Neural cell (in vitro differentiated cells): ENCODE measurements at regions not wholly inside any gene's neighbourhood (a gene's known extent, or its start where the extent isn't known, plus 50 kb on each side); places are given as distances from the start of the nearest gene placed in this dataset.
A peak's percentile ranks its signal among the peaks of the same experiment; 100 is the strongest.

Experiments
- H2AFZ ChIP-seq: fragments of 200-600, 300-800 bp; sonication (generic), shearing (Covaris generic); 2 replicates; pipeline ENCODE4 v1.6.0; 2014; ENCODE audit warnings: low read depth, mild to moderate bottlenecking, antibody characterized with exemption, low read length, moderate library complexity
- H3F3A ChIP-seq: fragments of 200-600 bp; shearing (Covaris generic); 2 replicates; pipeline ENCODE4 v1.6.1; 2016; ENCODE audit warnings: mild to moderate bottlenecking, moderate library complexity, mixed read lengths, antibody characterized with exemption, low read length; ENCODE audit not compliant: insufficient read depth, poor library complexity, severe bottlenecking
- H3K27ac ChIP-seq: fragments of 200-600, 300-800 bp; sonication (generic), shearing (Covaris generic); 2 replicates; pipeline ENCODE4 v1.5.1; 2014; ENCODE audit warnings: mild to moderate bottlenecking, low read length, moderate library complexity
- H3K27me3 ChIP-seq: fragments of 300-800, 200-600 bp; sonication (generic), shearing (Covaris generic); 2 replicates; pipeline ENCODE4 v1.6.0; 2014; ENCODE audit warnings: mild to moderate bottlenecking, low read depth, low read length, moderate library complexity; ENCODE audit not compliant: insufficient read depth
- H3K36me3 ChIP-seq: fragments of 300-800, 200-600 bp; sonication (generic), shearing (Covaris generic); 2 replicates; pipeline ENCODE4 v1.5.1; 2014; ENCODE audit warnings: mild to moderate bottlenecking, antibody characterized with exemption, low read length, moderate library complexity; ENCODE audit not compliant: insufficient read depth
- H3K4me2 ChIP-seq: fragments of 300-800, 200-600 bp; sonication (generic), shearing (Covaris generic); 2 replicates; pipeline ENCODE4 v1.6.0; 2014; ENCODE audit warnings: mild to moderate bottlenecking, low read length
- H3K4me3 ChIP-seq: fragments of 300-800, 200-600 bp; sonication (generic), shearing (Covaris generic); 2 replicates; pipeline ENCODE4 v1.5.1; 2014; ENCODE audit warnings: mild to moderate bottlenecking, low read length, moderate library complexity
- H3K79me2 ChIP-seq: fragments of 200-600 bp; shearing (Covaris generic); replicated peaks from 2 replicates; pipeline ENCODE4 v1.6.0; 2014; ENCODE audit warnings: mild to moderate bottlenecking, low read length, moderate library complexity; ENCODE audit not compliant: insufficient read depth
- H3K9ac ChIP-seq: fragments of 300-800, 200-600 bp; sonication (generic), shearing (Covaris generic); 2 replicates; pipeline ENCODE4 v1.6.1; 2016; ENCODE audit warnings: mild to moderate bottlenecking, low read length, mixed read lengths
- H3K9me2 ChIP-seq: fragments of 200-600 bp; shearing (Covaris generic); 2 replicates; pipeline ENCODE4 v1.6.1; 2016; ENCODE audit warnings: mild to moderate bottlenecking, low read length, mixed read lengths; ENCODE audit not compliant: insufficient read depth
- H3K9me3 ChIP-seq: fragments of 200-600, 300-800 bp; sonication (generic), shearing (Covaris generic); 2 replicates; pipeline ENCODE4 v1.6.1; 2016; ENCODE audit warnings: mild to moderate bottlenecking, mixed run types, low read length, moderate library complexity, mixed read lengths
- H4K20me1 ChIP-seq: fragments of 200-600 bp; shearing (Covaris generic); 2 replicates; pipeline ENCODE4 v1.6.1; 2016; ENCODE audit warnings: mild to moderate bottlenecking, mixed run types; ENCODE audit not compliant: insufficient read depth
- CTCF ChIP-seq: fragments of 450-650 bp; IDR thresholded peaks from 2 replicates; pipeline ENCODE4 v1.5.1; 2014; ENCODE audit warnings: antibody characterized with exemption, mild to moderate bottlenecking, moderate library complexity; ENCODE audit not compliant: poor library complexity, severe bottlenecking
- EP300 ChIP-seq: fragments of 450-650 bp; conservative IDR thresholded peaks from 2 replicates; pipeline ENCODE4 v1.6.1; 2014; ENCODE audit warnings: antibody characterized with exemption, mild to moderate bottlenecking, moderate library complexity; ENCODE audit not compliant: poor library complexity, severe bottlenecking
- EZH2 ChIP-seq: fragments of 200-600, 300-800 bp; shearing (Covaris generic), sonication (generic); IDR thresholded peaks from 2 replicates; pipeline ENCODE4 v1.6.1; 2014; ENCODE audit warnings: antibody characterized with exemption, low read length, borderline replicate concordance, mild to moderate bottlenecking; ENCODE audit not compliant: insufficient read depth, poor library complexity, severe bottlenecking
- MXI1 ChIP-seq: fragments of 450-650 bp; conservative IDR thresholded peaks from 2 replicates; pipeline ENCODE4 v1.6.1; 2014; ENCODE audit warnings: antibody characterized with exemption, mild to moderate bottlenecking; ENCODE audit not compliant: poor library complexity, severe bottlenecking
- POLR2AphosphoS5 ChIP-seq: IDR thresholded peaks from 2 replicates; pipeline ENCODE4 v1.6.1; 2012
- REST ChIP-seq: IDR thresholded peaks from 2 replicates; pipeline ENCODE4 v1.6.1; 2012; ENCODE audit warnings: borderline replicate concordance

DNA sequence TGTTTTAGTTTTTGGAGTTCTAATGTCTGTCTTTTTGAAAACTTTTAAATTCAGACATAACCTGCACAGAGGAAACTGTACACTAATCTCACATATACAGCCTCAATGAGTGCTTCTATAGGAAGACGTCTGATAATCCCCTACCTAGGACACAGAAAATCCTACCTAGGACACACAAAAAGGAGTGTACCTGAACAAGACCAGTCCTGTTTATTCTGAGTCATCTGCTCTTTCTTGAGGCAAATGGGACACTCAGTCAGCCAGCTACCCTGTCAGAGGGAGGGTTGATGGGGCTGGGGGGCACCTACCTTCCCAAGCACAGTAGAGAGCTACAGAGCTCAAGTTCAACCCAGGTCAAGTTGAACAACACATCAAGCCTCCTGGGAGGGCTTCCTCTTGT is 346.6 kb upstream of the NCAM1 start (continued):
- TF ChIP-seq CTCF (no peak), POLR2AphosphoS5 (no peak)

- Histone ChIP-seq H2AFZ (no peak overlapping the region), H3K9me3 (no peaks in the 10 kb centered on the region), H3K27ac (peak overlapping the region; percentile 91), H3K4me2 (peak overlapping the region; percentile 82), H3K27me3 (no peaks in the 10 kb centered on the region), H3F3A (peaks cover 7% of the 10 kb centered on the region), H3K9me2 (no peaks in the 10 kb centered on the region), H3K4me3 (peak overlapping the region; percentile 52), H3K79me2 (no peaks in the 10 kb centered on the region), H3K9ac (no peak overlapping the region), H3K36me3 (no peaks in the 10 kb centered on the region), H4K20me1 (no peaks in the 10 kb centered on the region)
- no peak for TF ChIP-seq CTCF
- no peak for TF ChIP-seq EZH2
- no peak for TF ChIP-seq MXI1
- TF ChIP-seq POLR2AphosphoS5 = no peak
- TF ChIP-seq EP300 = no peak
Observed at GRCh38 chr11:112615238-112615637, 346.0 kb upstream of the NCAM1 start.

- TF ChIP-seq EP300 (no peak), EZH2 (no peak), MXI1 (no peak), REST (no peak)
Observed at GRCh38 chr11:112615891-112616290, 345.3 kb upstream of the NCAM1 start.

More at GRCh38 chr11:112615891-112616290, 345.3 kb upstream of the NCAM1 start:
- Histone ChIP-seq H4K20me1 (no peaks in the 10 kb centered on the region), H3K9ac (peak overlapping the region; percentile 45), H3K79me2 (no peaks in the 10 kb centered on the region), H3K27me3 (no peaks in the 10 kb centered on the region), H3K9me2 (no peaks in the 10 kb centered on the region), H3K4me2 (peak overlapping the region; percentile 82), H3K27ac (peak overlapping the region; percentile 91), H3F3A (peaks cover 7% of the 10 kb centered on the region), H2AFZ (no peak overlapping the region), H3K9me3 (no peaks in the 10 kb centered on the region), H3K4me3 (peak overlapping the region; percentile 52), H3K36me3 (no peaks in the 10 kb centered on the region)
